SU-DHL-6 (cell line): ENCODE measurements at regions not wholly inside any gene's neighbourhood (a gene's known extent, or its start where the extent isn't known, plus 50 kb on each side); places are given as distances from the start of the nearest gene placed in this dataset.

Source experiments
- H2AFZ ChIP-seq: fragments of 200-600 bp; sonication (generic); 2 replicates; pipeline ENCODE4 v1.6.1; 2014; ENCODE audit warnings: low read depth, mild to moderate bottlenecking, moderate library complexity, mixed read lengths, antibody characterized with exemption, low read length; ENCODE audit not compliant: severe bottlenecking
- H3F3A ChIP-seq: fragments of 200-600 bp; shearing (Covaris generic); 2 replicates; pipeline ENCODE4 v1.6.0; 2016; ENCODE audit warnings: antibody characterized with exemption, mild to moderate bottlenecking; ENCODE audit not compliant: insufficient read depth
- H3K27ac ChIP-seq: fragments of 200-600 bp; sonication (generic); 2 replicates; pipeline ENCODE4 v1.5.1; 2016; ENCODE audit warnings: low read depth, mild to moderate bottlenecking, low read length, moderate library complexity, mixed read lengths
- H3K27me3 ChIP-seq: fragments of 200-600 bp; sonication (generic), shearing (Covaris generic); 2 replicates; pipeline ENCODE4 v1.6.0; 2014; ENCODE audit warnings: mild to moderate bottlenecking, low read length
- H3K36me3 ChIP-seq: fragments of 200-600 bp; sonication (generic); 2 replicates; pipeline ENCODE4 v1.6.1; 2014; ENCODE audit warnings: mild to moderate bottlenecking, low read length, mixed read lengths
- H3K4me2 ChIP-seq: fragments of 300-600, 200-600 bp; shearing (Covaris generic), sonication (generic); 2 replicates; pipeline ENCODE4 v1.6.0; 2014; ENCODE audit warnings: low read length, low read depth, mild to moderate bottlenecking; ENCODE audit not compliant: poor library complexity, severe bottlenecking
- H3K4me3 ChIP-seq: fragments of 200-600 bp; sonication (generic); 2 replicates; pipeline ENCODE4 v1.5.1; 2014; ENCODE audit warnings: antibody characterized with exemption, low read length, mild to moderate bottlenecking, mixed read lengths; ENCODE audit not compliant: insufficient read depth, poor library complexity, severe bottlenecking
- H3K79me2 ChIP-seq: fragments of 200-600 bp; sonication (generic); 2 replicates; pipeline ENCODE4 v1.6.1; 2014; ENCODE audit warnings: mild to moderate bottlenecking, low read length, moderate library complexity; ENCODE audit not compliant: insufficient read depth
- H3K9ac ChIP-seq: fragments of 200-600 bp; sonication (generic); 2 replicates; pipeline ENCODE4 v1.7.0; 2014; ENCODE audit warnings: mild to moderate bottlenecking, low read length
- H3K9me2 ChIP-seq: fragments of 200-600 bp; sonication (generic); replicated peaks from 2 replicates; pipeline ENCODE4 v1.6.1; 2014; ENCODE audit warnings: low read length; ENCODE audit not compliant: insufficient read depth
- H3K9me3 ChIP-seq: fragments of 200-600 bp; sonication (generic); 2 replicates; pipeline ENCODE4 v1.6.1; 2014; ENCODE audit warnings: low read length, mixed read lengths; ENCODE audit not compliant: insufficient read depth
- H4K20me1 ChIP-seq: fragments of 200-600 bp; sonication (generic); 2 replicates; pipeline ENCODE4 v1.6.1; 2014; ENCODE audit warnings: low read depth, mild to moderate bottlenecking, antibody characterized with exemption, low read length, moderate library complexity, mixed read lengths
- CTCF ChIP-seq: fragments of 200-600 bp; sonication (generic); IDR thresholded peaks from one replicate; pipeline ENCODE4 v1.5.1; 2017; ENCODE audit warnings: antibody characterized with exemption, mild to moderate bottlenecking, low read length, moderate library complexity; ENCODE audit not compliant: insufficient read depth, poor library complexity, severe bottlenecking
- EZH2phosphoT487 ChIP-seq: fragments of 200-600 bp; sonication (generic), shearing (Covaris generic); conservative IDR thresholded peaks from 2 replicates; pipeline ENCODE4 v1.6.1; 2018; ENCODE audit warnings: mild to moderate bottlenecking, antibody characterized with exemption, low read length, moderate library complexity, mixed read lengths

- Histone ChIP-seq H3K4me3 (no peak overlapping the region), H3K9me2 (no peaks in the 10 kb centered on the region), H3K4me2 (no peak overlapping the region), H3K27me3 (no peaks in the 10 kb centered on the region), H3K9ac (no peak overlapping the region), H3F3A (no peaks in the 10 kb centered on the region), H3K9me3 (no peaks in the 10 kb centered on the region), H4K20me1 (no peaks in the 10 kb centered on the region), H2AFZ (no peak overlapping the region), H3K79me2 (no peaks in the 10 kb centered on the region), H3K27ac (no peak overlapping the region), H3K36me3 (no peaks in the 10 kb centered on the region)
- TF ChIP-seq CTCF: no peak
- TF ChIP-seq EZH2phosphoT487: no peak
Measured at GRCh38 chr18:78420116-78420515, 559.5 kb upstream of the SALL3 start.

DNA sequence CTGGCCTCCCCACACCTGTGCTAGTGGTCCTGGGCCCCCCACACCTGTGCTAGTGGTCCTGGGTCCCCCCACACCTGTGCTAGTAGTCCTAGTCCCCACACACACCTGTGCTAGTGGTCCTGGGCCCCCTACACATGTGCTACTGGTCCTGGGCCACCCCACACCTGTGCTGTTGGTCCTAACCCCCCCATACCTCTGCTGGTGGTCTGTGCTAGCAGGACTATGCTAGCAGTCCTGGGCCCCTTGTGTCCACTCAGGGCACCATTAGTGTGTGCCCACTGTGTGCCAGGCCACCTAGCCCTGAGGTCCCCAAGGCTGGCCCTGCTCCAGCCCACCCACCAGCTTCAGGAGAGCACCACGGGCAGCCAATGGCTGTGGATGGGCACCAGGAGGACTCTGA, 558.2 kb upstream of the SALL3 start:
- Histone ChIP-seq H3K4me3 (no peak overlapping the region), H3K9me2 (no peaks in the 10 kb centered on the region), H3F3A (no peaks in the 10 kb centered on the region), H3K36me3 (no peaks in the 10 kb centered on the region), H3K9me3 (no peaks in the 10 kb centered on the region), H3K4me2 (no peak overlapping the region), H2AFZ (no peak overlapping the region), H3K79me2 (no peaks in the 10 kb centered on the region), H4K20me1 (no peaks in the 10 kb centered on the region), H3K27ac (no peak overlapping the region), H3K27me3 (no peaks in the 10 kb centered on the region), H3K9ac (no peak overlapping the region)
- no peak for TF ChIP-seq CTCF
- no peak for TF ChIP-seq EZH2phosphoT487

- Histone ChIP-seq H4K20me1 (no peaks in the 10 kb centered on the region), H3K36me3 (no peaks in the 10 kb centered on the region), H3K79me2 (no peaks in the 10 kb centered on the region), H3K4me2 (no peak overlapping the region), H3K27ac (no peak overlapping the region), H3K27me3 (no peaks in the 10 kb centered on the region), H3K9me3 (no peaks in the 10 kb centered on the region), H3K9me2 (no peaks in the 10 kb centered on the region), H3K9ac (no peak overlapping the region), H3F3A (no peaks in the 10 kb centered on the region), H3K4me3 (no peak overlapping the region), H2AFZ (no peak overlapping the region)
- TF ChIP-seq EZH2phosphoT487: no peak
- TF ChIP-seq CTCF: no peak
Measured at GRCh38 chr18:78422336-78422735, 557.3 kb upstream of the SALL3 start.

- Histone ChIP-seq H3K4me3 (no peak overlapping the region), H2AFZ (no peak overlapping the region), H4K20me1 (no peaks in the 10 kb centered on the region), H3K36me3 (no peaks in the 10 kb centered on the region), H3K79me2 (no peaks in the 10 kb centered on the region), H3F3A (no peaks in the 10 kb centered on the region), H3K9me3 (no peaks in the 10 kb centered on the region), H3K27me3 (no peaks in the 10 kb centered on the region), H3K9me2 (no peaks in the 10 kb centered on the region), H3K9ac (no peak overlapping the region), H3K27ac (no peak overlapping the region), H3K4me2 (no peak overlapping the region)
- no peak for TF ChIP-seq EZH2phosphoT487
- TF ChIP-seq CTCF: no peak
Measured at GRCh38 chr18:78423811-78424210, 555.8 kb upstream of the SALL3 start.
